GM23338 (cell line): ENCODE measurements at regions not wholly inside any gene's neighbourhood (a gene's known extent, or its start where the extent isn't known, plus 50 kb on each side); places are given as distances from the start of the nearest gene placed in this dataset.

Experiments
- CTCF ChIP-seq, 2 experiments: fragments of 200-600 bp in 1 of 2; sonication (generic) in 1 of 2; conservative IDR thresholded peaks; 2 replicates each; pipeline versions ENCODE4 v1.5.1 to v1.6.1; 2016 to 2017; ENCODE audit warnings: antibody characterized with exemption in 2 of 2, low read depth in 2 of 2, mild to moderate bottlenecking in 2 of 2, moderate library complexity in 1 of 2
- ETS1 ChIP-seq: IDR thresholded peaks from 2 replicates; pipeline ENCODE4 v1.6.1; 2016; ENCODE audit warnings: antibody characterized with exemption
- EZH2 ChIP-seq: fragments of 200-600 bp; sonication (generic); IDR thresholded peaks from one replicate; pipeline ENCODE4 v1.8.0; 2017; ENCODE audit warnings: antibody characterized with exemption, mild to moderate bottlenecking, low read depth; ENCODE audit not compliant: unreplicated experiment
- REST ChIP-seq: IDR thresholded peaks from one replicate; pipeline ENCODE4 v1.6.1; 2018; ENCODE audit warnings: antibody characterized with exemption; ENCODE audit not compliant: unreplicated experiment

- no peak for TF ChIP-seq EZH2
- TF ChIP-seq CTCF (conservative IDR thresholded peaks at IDR 0.05; ENCODE audit: low read depth in 2 of 2): no peak
- no peak for TF ChIP-seq REST
- no peak for TF ChIP-seq ETS1
Observed at GRCh38 chr6:72521684-72522083, 100.2 kb upstream of the KCNQ5 start.
